ENCODE measurements at regions not wholly inside any gene's neighbourhood (a gene's known extent, or its start where the extent isn't known, plus 50 kb on each side); places are given as distances from the start of the nearest gene placed in this dataset.

GRCh38 chr14:29236401-29236800, 469.8 kb downstream of the FOXG1 start:
- TF ChIP-seq CTCF (IDR thresholded peaks at IDR 0.05) = no peak
- TF ChIP-seq EP300 (IDR thresholded peaks at IDR 0.05) = no peak
